Brain microvascular endothelial cell (primary cell): ENCODE measurements at regions not wholly inside any gene's neighbourhood (a gene's known extent, or its start where the extent isn't known, plus 50 kb on each side); places are given as distances from the start of the nearest gene placed in this dataset.
A peak's percentile ranks its signal among the peaks of the same experiment; 100 is the strongest.
"Not testable (repeated sequence)": the region's sequence is repeated elsewhere in the genome, so short reads cannot be mapped to it uniquely, and the experiment has no call there.

ENCODE experiments used
- DNase-seq: peaks from one replicate; pipeline ENCODE4 v3.0.0-alpha.2; 2020
- H3K27ac ChIP-seq: fragments of 250-450 bp; sonication (Bioruptor Pico); 2 replicates; pipeline ENCODE4 v1.5.1; 2020; ENCODE audit warnings: mild to moderate bottlenecking, moderate library complexity
- H3K27me3 ChIP-seq: fragments of 250-450 bp; sonication (Bioruptor Pico); replicated peaks from 2 replicates; pipeline ENCODE4 v1.5.1; 2020; ENCODE audit warnings: mild to moderate bottlenecking
- H3K36me3 ChIP-seq: fragments of 250-450 bp; sonication (Bioruptor Pico); replicated peaks from 2 replicates; pipeline ENCODE4 v1.5.1; 2020; ENCODE audit warnings: mild to moderate bottlenecking
- H3K4me3 ChIP-seq: 2 replicates; pipeline ENCODE4 v1.5.1; 2011; ENCODE audit warnings: low read depth, mild to moderate bottlenecking, control low read depth, low read length, moderate library complexity
- CTCF ChIP-seq: IDR thresholded peaks from 2 replicates; pipeline ENCODE4 v1.5.1; 2011; ENCODE audit warnings: low read depth, mild to moderate bottlenecking, moderate library complexity, low read length, control low read depth, inconsistent platforms; ENCODE audit errors: missing control alignments
- in situ Hi-C: cut with HindIII; loops from 2 replicates; pipeline ENCODE4 v1.10.0; 2017; ENCODE audit warnings: low sequenced_read_pairs, low pct_ligation_motif_present

- TF ChIP-seq CTCF: no peak
- Histone ChIP-seq H3K36me3 (no peaks in the 10 kb centered on the region), H3K27me3 (no peaks in the 10 kb centered on the region), H3K4me3 (no peak overlapping the region), H3K27ac (no peak overlapping the region)
- no peak for DNase-seq
- in situ Hi-C loops: no loop called here
Measured at GRCh38 chr7:55730197-55730596, 132.4 kb downstream of the SEPTIN14 start.

- H3K27me3 ChIP-seq: no peaks in the 10 kb centered on the region
- TF ChIP-seq CTCF: no peak
- H3K27ac ChIP-seq: no peak overlapping the region
- no peak for DNase-seq
- no peaks in the 10 kb centered on the region for H3K36me3 ChIP-seq
- H3K4me3 ChIP-seq: no peak overlapping the region
- in situ Hi-C loops: no loop called here
Measured at GRCh38 chr7:55723621-55723941, 139.0 kb downstream of the SEPTIN14 start.

- in situ Hi-C loops, H3K27me3 ChIP-seq, H3K27ac ChIP-seq, H3K36me3 ChIP-seq, H3K4me3 ChIP-seq, DNase-seq: not testable (repeated sequence)
- peak; percentile 28 for TF ChIP-seq CTCF
Measured at GRCh38 chr7:55722874-55723620, 139.5 kb downstream of the SEPTIN14 start.

- in situ Hi-C loops, H3K36me3 ChIP-seq, H3K4me3 ChIP-seq, H3K27ac ChIP-seq, DNase-seq, H3K27me3 ChIP-seq: not testable (repeated sequence)
Measured at GRCh38 chr7:55721004-55721403, 141.5 kb downstream of the SEPTIN14 start.

GRCh38 chr7:55715247-55715867, 143.1 kb upstream of the VOPP1 start:
- H3K27ac ChIP-seq, DNase-seq, H3K4me3 ChIP-seq, in situ Hi-C loops, H3K27me3 ChIP-seq, H3K36me3 ChIP-seq: not testable (repeated sequence)

- H3K27ac ChIP-seq, H3K27me3 ChIP-seq, H3K36me3 ChIP-seq, in situ Hi-C loops, DNase-seq, H3K4me3 ChIP-seq: not testable (repeated sequence)
Measured at GRCh38 chr7:55714370-55714769, 142.1 kb upstream of the VOPP1 start.

GRCh38 chr7:55710312-55710711, 138.0 kb upstream of the VOPP1 start:
- DNase-seq, H3K4me3 ChIP-seq, in situ Hi-C loops, H3K27ac ChIP-seq, H3K27me3 ChIP-seq, H3K36me3 ChIP-seq: not testable (repeated sequence)

- in situ Hi-C loops, H3K27me3 ChIP-seq, DNase-seq, H3K27ac ChIP-seq, H3K4me3 ChIP-seq, H3K36me3 ChIP-seq: not testable (repeated sequence)
Measured at GRCh38 chr7:55708028-55708427, 135.7 kb upstream of the VOPP1 start.

- H3K36me3 ChIP-seq, H3K27me3 ChIP-seq, H3K4me3 ChIP-seq, DNase-seq, H3K27ac ChIP-seq, in situ Hi-C loops: not testable (repeated sequence)
Measured at GRCh38 chr7:55707410-55707809, 135.1 kb upstream of the VOPP1 start.

- H3K27ac ChIP-seq, in situ Hi-C loops, DNase-seq, H3K36me3 ChIP-seq, H3K4me3 ChIP-seq, H3K27me3 ChIP-seq: not testable (repeated sequence)
Measured at GRCh38 chr7:55706451-55707195, 134.3 kb upstream of the VOPP1 start.

GRCh38 chr7:55705728-55706450, 133.6 kb upstream of the VOPP1 start:
- DNase-seq, in situ Hi-C loops, H3K27me3 ChIP-seq, H3K27ac ChIP-seq, H3K36me3 ChIP-seq, H3K4me3 ChIP-seq: not testable (repeated sequence)
